ENCODE measurements at regions not wholly inside any gene's neighbourhood (a gene's known extent, or its start where the extent isn't known, plus 50 kb on each side); places are given as distances from the start of the nearest gene placed in this dataset.

GRCh38 chr16:65922923-65923322 is 443.6 kb upstream of the CDH5 start:
- POLR2A ChIA-PET: no interaction called here
- H3K36me3 Mint-ChIP-seq: no peaks in the 10 kb centered on the region
- no peaks in the 10 kb centered on the region; the same call in 1 of the 2 replicates for H3K27me3 Mint-ChIP-seq (ENCODE audit: low read depth)
- H3K27ac Mint-ChIP-seq: no peak overlapping the region
- H3K4me1 Mint-ChIP-seq: peaks cover 10% of the 10 kb centered on the region
- TF ChIP-seq MYBL2 (CRISPR knock-in tag; IDR thresholded peaks at IDR 0.05): no peak
- TF ChIP-seq ZNF425 (CRISPR knock-in tag; conservative IDR thresholded peaks at IDR 0.05): no peak
- TF ChIP-seq MAX (CRISPR knock-in tag; IDR thresholded peaks at IDR 0.05): no peak
- no peak for TF ChIP-seq ZNF512 (CRISPR knock-in tag; IDR thresholded peaks at IDR 0.05; ENCODE audit: borderline replicate concordance)
- TF ChIP-seq AR (CRISPR knock-in tag; IDR thresholded peaks at IDR 0.05): no peak
- TF ChIP-seq ETV6 (CRISPR knock-in tag; IDR thresholded peaks at IDR 0.05): no peak
- DNase-seq (ENCODE audit: low spot score): no peak
- ATAC-seq: no peak
- CTCF ChIA-PET: interaction anchor here (1.0 kb wide), 1 partner anchor 12 kb away, joined by 3 read pairs; no protein-coding TSS in a partner anchor
- peaks cover 2% of the 10 kb centered on the region; the same call in 1 of the 2 replicates for H3K9me3 Mint-ChIP-seq
- H3K4me3 Mint-ChIP-seq: no peak overlapping the region

GRCh38 chr16:65919986-65920376 is 446.5 kb upstream of the CDH5 start:
- ChIA-PET CTCF (interaction anchor here (0.6 to 0.7 kb wide), 2 partner anchors 10 to 69 kb away, joined by 3 to 4 read pairs; no protein-coding TSS in a partner anchor), POLR2A (no interaction called here)
- no peak for DNase-seq (ENCODE audit: low spot score)
- no peak for ATAC-seq
- Mint-ChIP-seq H3K4me3 (no peak overlapping the region), H3K27ac (no peak overlapping the region), H3K9me3 (no peaks in the 10 kb centered on the region), H3K4me1 (peaks cover 20% of the 10 kb centered on the region), H3K36me3 (no peaks in the 10 kb centered on the region), H3K27me3 (ENCODE audit: low read depth) (no peaks in the 10 kb centered on the region; the same call in 1 of the 2 replicates)
- TF ChIP-seq ZNF232 (CRISPR knock-in tag; IDR thresholded peaks at IDR 0.05) (no peak), CREM (CRISPR knock-in tag; IDR thresholded peaks at IDR 0.05) (no peak), ZNF138 (CRISPR knock-in tag; conservative IDR thresholded peaks at IDR 0.05) (no peak), USF2 (CRISPR knock-in tag; IDR thresholded peaks at IDR 0.05) (no peak), TEAD4 (CRISPR knock-in tag; IDR thresholded peaks at IDR 0.05) (no peak), SMAD4 (CRISPR knock-in tag; IDR thresholded peaks at IDR 0.05) (no peak), IRF2 (CRISPR knock-in tag; IDR thresholded peaks at IDR 0.05; ENCODE audit: borderline replicate concordance, low read depth) (no peak), ZNF281 (CRISPR knock-in tag; IDR thresholded peaks at IDR 0.05) (no peak), RELA (CRISPR knock-in tag; IDR thresholded peaks at IDR 0.05; ENCODE audit: borderline replicate concordance) (no peak), ZSCAN18 (CRISPR knock-in tag; IDR thresholded peaks at IDR 0.05) (no peak), RORB (CRISPR knock-in tag; IDR thresholded peaks at IDR 0.05) (no peak), USF1 (CRISPR knock-in tag; IDR thresholded peaks at IDR 0.05) (no peak), E2F5 (CRISPR knock-in tag; IDR thresholded peaks at IDR 0.05) (no peak), ZBTB21 (CRISPR knock-in tag; IDR thresholded peaks at IDR 0.05; ENCODE audit: borderline replicate concordance) (no peak), JUN (CRISPR knock-in tag; IDR thresholded peaks at IDR 0.05) (no peak), NFATC4 (CRISPR knock-in tag; IDR thresholded peaks at IDR 0.05) (no peak)

Data from WTC11 (cell line).